NCI-H524 (cell line): ENCODE measurements at regions not wholly inside any gene's neighbourhood (a gene's known extent, or its start where the extent isn't known, plus 50 kb on each side); places are given as distances from the start of the nearest gene placed in this dataset.
"Not testable (repeated sequence)": the region's sequence is repeated elsewhere in the genome, so short reads cannot be mapped to it uniquely, and the experiment has no call there.

ENCODE experiments used
- DNase-seq, 2 experiments: peaks; one replicate each; lab custom pipeline; 2025; lab: John Stamatoyannopoulos, UW

- no peak for DNase-seq
These were observed 53.8 kb downstream of the COX7C start for GRCh38 chr5:86671536-86671935.

GRCh38 chr5:86674069-86674468 lies 56.3 kb downstream of the COX7C start:
- DNase-seq = no peak

- peak; percentile 38 to 81 for DNase-seq
These were observed 57.6 kb downstream of the COX7C start for GRCh38 chr5:86675311-86675710.

- peak; percentile 35 to 56 for DNase-seq
These were observed 61.8 kb downstream of the COX7C start for GRCh38 chr5:86679529-86679928.

- no peak for DNase-seq
These were observed 62.2 kb downstream of the COX7C start for GRCh38 chr5:86679949-86680348.

GRCh38 chr5:86684222-86684621 lies 66.5 kb downstream of the COX7C start:
- DNase-seq = no peak

GRCh38 chr5:86686046-86686445 lies 68.3 kb downstream of the COX7C start:
- no peak for DNase-seq

- DNase-seq = no peak
These were observed 70.7 kb downstream of the COX7C start for GRCh38 chr5:86688406-86688805.

GRCh38 chr5:86689103-86689729 lies 71.5 kb downstream of the COX7C start:
- no peak for DNase-seq

GRCh38 chr5:86709157-86709881 lies 91.6 kb downstream of the COX7C start:
- no peak for DNase-seq

- peak; percentile 34 to 65 for DNase-seq
These were observed 98.4 kb downstream of the COX7C start for GRCh38 chr5:86716121-86716520.

GRCh38 chr5:86731319-86732117 lies 113.8 kb downstream of the COX7C start:
- DNase-seq = not testable (repeated sequence)

- no peak for DNase-seq
These were observed 117.6 kb downstream of the COX7C start for GRCh38 chr5:86735370-86735769.

GRCh38 chr5:86737579-86737978 lies 119.8 kb downstream of the COX7C start:
- DNase-seq = no peak

GRCh38 chr5:86748538-86749105 lies 130.9 kb downstream of the COX7C start:
- DNase-seq = no peak

- DNase-seq = no peak
These were observed 132.1 kb downstream of the COX7C start for GRCh38 chr5:86749841-86750240.

- no peak for DNase-seq
These were observed 139.1 kb downstream of the COX7C start for GRCh38 chr5:86756839-86757238.

GRCh38 chr5:86757824-86758223 lies 140.1 kb downstream of the COX7C start:
- DNase-seq = peak; percentile 63 to 87

- DNase-seq = no peak
These were observed 142.9 kb downstream of the COX7C start for GRCh38 chr5:86760661-86761060.

- DNase-seq = no peak
These were observed 146.2 kb downstream of the COX7C start for GRCh38 chr5:86763929-86764328.

GRCh38 chr5:86765778-86766502 lies 148.2 kb downstream of the COX7C start:
- peak in 1 of 2 experiments; percentile 39 for DNase-seq

GRCh38 chr5:86768699-86769202 lies 151.0 kb downstream of the COX7C start:
- no peak for DNase-seq
